ENCODE measurements at regions not wholly inside any gene's neighbourhood (a gene's known extent, or its start where the extent isn't known, plus 50 kb on each side); places are given as distances from the start of the nearest gene placed in this dataset.
A peak's percentile ranks its signal among the peaks of the same experiment; 100 is the strongest.
"Not testable (repeated sequence)": the region's sequence is repeated elsewhere in the genome, so short reads cannot be mapped to it uniquely, and the experiment has no call there.

DNA sequence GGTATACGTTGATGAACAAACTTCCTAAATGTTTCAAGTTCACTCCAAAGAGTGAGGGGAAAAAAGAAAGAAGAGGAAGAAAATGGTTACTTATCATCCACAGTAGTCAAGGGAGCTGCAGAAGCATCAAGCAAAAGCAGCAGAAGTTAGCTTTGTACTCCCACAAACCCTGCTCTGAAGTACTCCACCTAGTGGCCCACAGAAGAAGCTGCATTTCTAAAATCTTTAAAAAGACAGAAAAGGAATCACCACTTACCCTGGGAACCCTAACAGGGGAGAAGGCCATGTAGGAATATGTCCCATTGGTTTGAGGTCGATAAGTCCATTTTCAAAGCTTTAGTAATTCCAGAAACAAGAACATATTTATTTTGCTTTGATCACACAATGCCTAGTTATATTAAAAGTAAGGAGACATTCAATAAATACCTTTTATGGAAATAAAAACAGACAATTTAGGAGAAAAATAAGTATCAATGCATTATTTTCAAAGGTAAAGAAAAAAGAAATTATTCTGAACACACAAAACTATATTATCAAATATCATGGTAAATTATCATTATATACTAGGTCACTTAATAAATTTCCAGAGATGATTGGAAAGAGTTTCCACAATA lies 900.5 kb upstream of the DEFB115 start:
- TF ChIP-seq, protein P1, sequence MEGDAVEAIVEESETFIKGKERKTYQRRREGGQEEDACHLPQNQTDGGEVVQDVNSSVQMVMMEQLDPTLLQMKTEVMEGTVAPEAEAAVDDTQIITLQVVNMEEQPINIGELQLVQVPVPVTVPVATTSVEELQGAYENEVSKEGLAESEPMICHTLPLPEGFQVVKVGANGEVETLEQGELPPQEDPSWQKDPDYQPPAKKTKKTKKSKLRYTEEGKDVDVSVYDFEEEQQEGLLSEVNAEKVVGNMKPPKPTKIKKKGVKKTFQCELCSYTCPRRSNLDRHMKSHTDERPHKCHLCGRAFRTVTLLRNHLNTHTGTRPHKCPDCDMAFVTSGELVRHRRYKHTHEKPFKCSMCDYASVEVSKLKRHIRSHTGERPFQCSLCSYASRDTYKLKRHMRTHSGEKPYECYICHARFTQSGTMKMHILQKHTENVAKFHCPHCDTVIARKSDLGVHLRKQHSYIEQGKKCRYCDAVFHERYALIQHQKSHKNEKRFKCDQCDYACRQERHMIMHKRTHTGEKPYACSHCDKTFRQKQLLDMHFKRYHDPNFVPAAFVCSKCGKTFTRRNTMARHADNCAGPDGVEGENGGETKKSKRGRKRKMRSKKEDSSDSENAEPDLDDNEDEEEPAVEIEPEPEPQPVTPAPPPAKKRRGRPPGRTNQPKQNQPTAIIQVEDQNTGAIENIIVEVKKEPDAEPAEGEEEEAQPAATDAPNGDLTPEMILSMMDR (IDR thresholded peaks at IDR 0.05; ENCODE audit: low read depth, low read length, poor library complexity, severe bottlenecking): peak; percentile 54
- TF ChIP-seq EZH2phosphoT487 (IDR thresholded peaks at IDR 0.05; ENCODE audit: borderline replicate concordance, low read length): not testable (repeated sequence)
